ENCODE measurements at regions not wholly inside any gene's neighbourhood (a gene's known extent, or its start where the extent isn't known, plus 50 kb on each side); places are given as distances from the start of the nearest gene placed in this dataset.

- Mint-ChIP-seq H3K4me1 (no peaks in the 10 kb centered on the region), H3K36me3 (no peaks in the 10 kb centered on the region), H3K9me3 (no peaks in the 10 kb centered on the region), H3K27ac (no peak overlapping the region), H3K27me3 (ENCODE audit: low read depth in 2 of 2) (peaks cover 0 to 5% of the 10 kb centered on the region in 2 donors), H3K4me3 (no peak overlapping the region)
- Histone ChIP-seq H3K27me3 (ENCODE audit: control insufficient read depth, insufficient read depth, low read length) (no peaks in the 10 kb centered on the region), H3K27ac (ENCODE audit: low read length) (no peak overlapping the region), H3K36me3 (ENCODE audit: control insufficient read depth, insufficient read depth, low read length) (no peaks in the 10 kb centered on the region), H3K4me1 (ENCODE audit: control insufficient read depth, insufficient read depth, low read length) (no peaks in the 10 kb centered on the region), H3K4me3 (ENCODE audit: low read length) (no peak overlapping the region), H3K9me3 (ENCODE audit: control insufficient read depth, insufficient read depth, low read length) (no peaks in the 10 kb centered on the region)
- no peak for ATAC-seq
- intact Hi-C loops (cut with micrococcal nuclease), result no loop called here
- no peak for DNase-seq
- TF ChIP-seq CTCF (IDR thresholded peaks at IDR 0.05), result no peak
- WGBS (ENCODE audit: insufficient coverage), result 79% methylated on average over 3 of the region's 3 CpGs
These were observed 156.2 kb downstream of the ZNF621 start for GRCh38 chr3:40680685-40681657.

- Histone ChIP-seq H3K4me1 (ENCODE audit: control insufficient read depth, insufficient read depth, low read length) (no peaks in the 10 kb centered on the region), H3K27me3 (ENCODE audit: control insufficient read depth, insufficient read depth, low read length) (no peaks in the 10 kb centered on the region), H3K36me3 (ENCODE audit: control insufficient read depth, insufficient read depth, low read length) (no peaks in the 10 kb centered on the region), H3K27ac (ENCODE audit: low read length) (no peak overlapping the region), H3K9me3 (ENCODE audit: control insufficient read depth, insufficient read depth, low read length) (no peaks in the 10 kb centered on the region), H3K4me3 (ENCODE audit: low read length) (no peak overlapping the region)
- no peak for DNase-seq
- no peaks in the 10 kb centered on the region for H3K9me3 Mint-ChIP-seq
- H3K4me3 Mint-ChIP-seq, result no peak overlapping the region
- H3K27me3 Mint-ChIP-seq (ENCODE audit: low read depth in 2 of 2), result peaks cover 0 to 8% of the 10 kb centered on the region in 2 donors
- H3K36me3 Mint-ChIP-seq, result no peaks in the 10 kb centered on the region
- no peak for ATAC-seq
- intact Hi-C loops (cut with micrococcal nuclease), result no loop called here
- no peak for TF ChIP-seq CTCF (IDR thresholded peaks at IDR 0.05)
- H3K27ac Mint-ChIP-seq, result no peak overlapping the region
- no peaks in the 10 kb centered on the region for H3K4me1 Mint-ChIP-seq
- 85% methylated on average over 1 of the region's 1 CpG for WGBS (ENCODE audit: insufficient coverage)
These were observed 156.9 kb downstream of the ZNF621 start for GRCh38 chr3:40681658-40682055.

- Histone ChIP-seq H3K27ac (ENCODE audit: low read length) (no peak overlapping the region), H3K36me3 (ENCODE audit: control insufficient read depth, insufficient read depth, low read length) (no peaks in the 10 kb centered on the region), H3K9me3 (ENCODE audit: control insufficient read depth, insufficient read depth, low read length) (no peaks in the 10 kb centered on the region), H3K4me1 (ENCODE audit: control insufficient read depth, insufficient read depth, low read length) (no peaks in the 10 kb centered on the region), H3K4me3 (ENCODE audit: low read length) (no peak overlapping the region), H3K27me3 (ENCODE audit: control insufficient read depth, insufficient read depth, low read length) (no peaks in the 10 kb centered on the region)
- Mint-ChIP-seq H3K4me3 (no peak overlapping the region), H3K4me1 (no peaks in the 10 kb centered on the region), H3K9me3 (no peaks in the 10 kb centered on the region), H3K27ac (no peak overlapping the region), H3K36me3 (no peaks in the 10 kb centered on the region), H3K27me3 (ENCODE audit: low read depth in 2 of 2) (peaks cover 6 to 12% of the 10 kb centered on the region in 2 donors)
- ATAC-seq, result no peak
- WGBS (ENCODE audit: insufficient coverage), result 100% methylated on average over 1 of the region's 1 CpG
- no peak for TF ChIP-seq CTCF (IDR thresholded peaks at IDR 0.05)
- intact Hi-C loops (cut with micrococcal nuclease), result no loop called here
- no peak for DNase-seq
These were observed 165.1 kb downstream of the ZNF621 start for GRCh38 chr3:40689837-40690236.

All from natural killer cell (primary cell).